Adrenal gland (tissue), 5 donors: ENCODE measurements at regions not wholly inside any gene's neighbourhood (a gene's known extent, or its start where the extent isn't known, plus 50 kb on each side); places are given as distances from the start of the nearest gene placed in this dataset.
"Not testable (repeated sequence)": the region's sequence is repeated elsewhere in the genome, so short reads cannot be mapped to it uniquely, and the experiment has no call there.

Experiments used
- POLR2A ChIP-seq, 2 donors: fragments of 450-650 bp; IDR thresholded peaks; one replicate each; pipeline ENCODE4 v1.6.1; 2017; ENCODE audit warnings: antibody characterized with exemption in 2 of 2, mild to moderate bottlenecking in 2 of 2, moderate library complexity in 1 of 2
- TF ChIP-seq, protein P1 (sequence below), 6 experiments: fragments of 450-650 bp in 4 of 6; fragments of 200-600 bp in 2 of 6; sonication (generic) in 1 of 6; IDR thresholded peaks; 1 replicate in 5 of 6; 2 replicates in 1 of 6; pipeline versions ENCODE4 v1.5.1 to v1.8.0; 2016 to 2021; ENCODE audit warnings: antibody characterized with exemption in 6 of 6, mild to moderate bottlenecking in 2 of 6, moderate library complexity in 1 of 6
- donor health status: DM: no; HTN: no; CAD: no.

- TF ChIP-seq, protein P1, sequence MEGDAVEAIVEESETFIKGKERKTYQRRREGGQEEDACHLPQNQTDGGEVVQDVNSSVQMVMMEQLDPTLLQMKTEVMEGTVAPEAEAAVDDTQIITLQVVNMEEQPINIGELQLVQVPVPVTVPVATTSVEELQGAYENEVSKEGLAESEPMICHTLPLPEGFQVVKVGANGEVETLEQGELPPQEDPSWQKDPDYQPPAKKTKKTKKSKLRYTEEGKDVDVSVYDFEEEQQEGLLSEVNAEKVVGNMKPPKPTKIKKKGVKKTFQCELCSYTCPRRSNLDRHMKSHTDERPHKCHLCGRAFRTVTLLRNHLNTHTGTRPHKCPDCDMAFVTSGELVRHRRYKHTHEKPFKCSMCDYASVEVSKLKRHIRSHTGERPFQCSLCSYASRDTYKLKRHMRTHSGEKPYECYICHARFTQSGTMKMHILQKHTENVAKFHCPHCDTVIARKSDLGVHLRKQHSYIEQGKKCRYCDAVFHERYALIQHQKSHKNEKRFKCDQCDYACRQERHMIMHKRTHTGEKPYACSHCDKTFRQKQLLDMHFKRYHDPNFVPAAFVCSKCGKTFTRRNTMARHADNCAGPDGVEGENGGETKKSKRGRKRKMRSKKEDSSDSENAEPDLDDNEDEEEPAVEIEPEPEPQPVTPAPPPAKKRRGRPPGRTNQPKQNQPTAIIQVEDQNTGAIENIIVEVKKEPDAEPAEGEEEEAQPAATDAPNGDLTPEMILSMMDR (IDR thresholded peaks at IDR 0.05): not testable (repeated sequence)
- not testable (repeated sequence) for TF ChIP-seq POLR2A (IDR thresholded peaks at IDR 0.05)
Observed at GRCh38 chr6:112976579-112976978, 629.4 kb downstream of the RFPL4B start.
